ENCODE measurements at regions not wholly inside any gene's neighbourhood (a gene's known extent, or its start where the extent isn't known, plus 50 kb on each side); places are given as distances from the start of the nearest gene placed in this dataset.

DNA sequence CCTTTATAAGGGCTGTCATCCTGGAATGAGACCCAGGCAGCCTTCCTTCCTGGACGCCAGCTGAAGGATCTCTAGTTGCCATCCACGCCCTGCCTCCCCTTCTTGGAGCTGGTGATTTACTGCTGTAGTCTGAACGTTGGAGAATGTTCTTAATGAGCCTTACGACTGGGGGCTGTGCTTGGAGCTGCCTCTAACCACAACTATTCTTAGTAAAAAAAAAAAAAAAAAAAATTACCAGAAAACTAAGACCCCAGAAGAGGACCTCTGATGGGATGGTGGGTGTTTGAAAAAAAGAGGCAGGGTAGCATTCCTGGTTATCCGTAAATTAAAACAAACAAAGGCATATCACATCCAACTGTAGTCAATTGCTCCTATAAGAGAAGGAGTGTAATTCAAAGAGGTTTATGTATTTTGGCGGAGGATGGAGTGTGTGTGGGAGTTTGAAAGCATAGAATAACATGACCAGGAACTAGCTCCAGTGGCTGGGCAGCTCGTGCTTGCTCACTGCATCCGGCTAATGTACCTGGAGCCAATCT, 105.4 kb downstream of the QPCT start (continued):
- TF ChIP-seq, protein P1, sequence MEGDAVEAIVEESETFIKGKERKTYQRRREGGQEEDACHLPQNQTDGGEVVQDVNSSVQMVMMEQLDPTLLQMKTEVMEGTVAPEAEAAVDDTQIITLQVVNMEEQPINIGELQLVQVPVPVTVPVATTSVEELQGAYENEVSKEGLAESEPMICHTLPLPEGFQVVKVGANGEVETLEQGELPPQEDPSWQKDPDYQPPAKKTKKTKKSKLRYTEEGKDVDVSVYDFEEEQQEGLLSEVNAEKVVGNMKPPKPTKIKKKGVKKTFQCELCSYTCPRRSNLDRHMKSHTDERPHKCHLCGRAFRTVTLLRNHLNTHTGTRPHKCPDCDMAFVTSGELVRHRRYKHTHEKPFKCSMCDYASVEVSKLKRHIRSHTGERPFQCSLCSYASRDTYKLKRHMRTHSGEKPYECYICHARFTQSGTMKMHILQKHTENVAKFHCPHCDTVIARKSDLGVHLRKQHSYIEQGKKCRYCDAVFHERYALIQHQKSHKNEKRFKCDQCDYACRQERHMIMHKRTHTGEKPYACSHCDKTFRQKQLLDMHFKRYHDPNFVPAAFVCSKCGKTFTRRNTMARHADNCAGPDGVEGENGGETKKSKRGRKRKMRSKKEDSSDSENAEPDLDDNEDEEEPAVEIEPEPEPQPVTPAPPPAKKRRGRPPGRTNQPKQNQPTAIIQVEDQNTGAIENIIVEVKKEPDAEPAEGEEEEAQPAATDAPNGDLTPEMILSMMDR (IDR thresholded peaks at IDR 0.05) = no peak
- TF ChIP-seq EHF (CRISPR knock-in tag; IDR thresholded peaks at IDR 0.05) (no peak), RARB (CRISPR knock-in tag; IDR thresholded peaks at IDR 0.05) (no peak), ESRRA (IDR thresholded peaks at IDR 0.05; ENCODE audit: borderline replicate concordance, low read length) (no peak), HOXB5 (CRISPR knock-in tag; IDR thresholded peaks at IDR 0.05) (no peak)

DNA sequence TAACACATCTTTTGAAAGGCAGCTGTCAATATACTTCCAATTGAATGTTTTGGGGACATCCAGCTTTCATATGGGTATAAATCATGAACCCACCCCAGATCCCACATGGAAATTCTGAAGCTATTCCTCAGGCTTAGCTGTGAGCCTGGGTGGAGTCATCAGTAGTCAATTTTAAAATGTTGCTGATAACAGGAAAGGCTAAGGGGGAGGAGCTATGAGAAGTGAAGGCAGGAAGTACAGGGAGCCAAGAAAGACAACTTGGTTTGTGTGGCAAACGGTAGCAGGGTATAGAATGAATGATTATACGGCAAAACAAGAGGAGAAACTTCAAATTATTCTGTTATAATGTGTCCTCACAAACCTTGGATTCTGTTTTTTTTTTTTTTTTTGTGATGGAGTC, 108.6 kb downstream of the QPCT start:
- Histone ChIP-seq H3K9me3 (no peaks in the 10 kb centered on the region), H3K4me2 (no peak overlapping the region), H3K27ac (no peak overlapping the region), H3K4me3 (no peak overlapping the region), H3K4me1 (no peaks in the 10 kb centered on the region)
- ChIA-PET CTCF (interaction anchor here (0.6 to 1.7 kb wide), 3 partner anchors 38 to 433 kb away, joined by 3 to 12 read pairs (median 3); no protein-coding TSS in a partner anchor), POLR2A (no interaction called here)
- DNase-seq (ENCODE audit: low read depth in 1 of 2, low spot score in 1 of 2) (no peak), ATAC-seq (no peak), FAIRE-seq (no peak)
- 47% methylated on average over 2 of the region's 2 CpGs for WGBS (ENCODE audit: missing lambda C conversion rate)
- TF ChIP-seq RCOR1 (IDR thresholded peaks at IDR 0.05; ENCODE audit: low read depth, low read length) (no peak), SMC3 (IDR thresholded peaks at IDR 0.05) (no peak), HOXB5 (CRISPR knock-in tag; IDR thresholded peaks at IDR 0.05) (no peak), TP53 (CRISPR knock-in tag; IDR thresholded peaks at IDR 0.05) (no peak), RFX5 (IDR thresholded peaks at IDR 0.05) (no peak), BHLHE40 (IDR thresholded peaks at IDR 0.05; ENCODE audit: low read depth, low read length) (no peak), CBX8 (IDR thresholded peaks at IDR 0.05) (no peak), HDAC2 (IDR thresholded peaks at IDR 0.05) (no peak), CHD2 (IDR thresholded peaks at IDR 0.05; ENCODE audit: low read length, partially characterized antibody) (no peak), CHD4 (IDR thresholded peaks at IDR 0.05; ENCODE audit: borderline replicate concordance) (no peak), HEYL (CRISPR knock-in tag; IDR thresholded peaks at IDR 0.05) (no peak), CBX2 (IDR thresholded peaks at IDR 0.05; ENCODE audit: borderline replicate concordance, low read depth) (no peak), EHMT2 (IDR thresholded peaks at IDR 0.05; ENCODE audit: low read depth) (no peak)
- TF ChIP-seq, protein P2, sequence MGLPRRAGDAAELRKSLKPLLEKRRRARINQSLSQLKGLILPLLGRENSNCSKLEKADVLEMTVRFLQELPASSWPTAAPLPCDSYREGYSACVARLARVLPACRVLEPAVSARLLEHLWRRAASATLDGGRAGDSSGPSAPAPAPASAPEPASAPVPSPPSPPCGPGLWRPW (IDR thresholded peaks at IDR 0.05) = no peak
- TF ChIP-seq, protein P3, sequence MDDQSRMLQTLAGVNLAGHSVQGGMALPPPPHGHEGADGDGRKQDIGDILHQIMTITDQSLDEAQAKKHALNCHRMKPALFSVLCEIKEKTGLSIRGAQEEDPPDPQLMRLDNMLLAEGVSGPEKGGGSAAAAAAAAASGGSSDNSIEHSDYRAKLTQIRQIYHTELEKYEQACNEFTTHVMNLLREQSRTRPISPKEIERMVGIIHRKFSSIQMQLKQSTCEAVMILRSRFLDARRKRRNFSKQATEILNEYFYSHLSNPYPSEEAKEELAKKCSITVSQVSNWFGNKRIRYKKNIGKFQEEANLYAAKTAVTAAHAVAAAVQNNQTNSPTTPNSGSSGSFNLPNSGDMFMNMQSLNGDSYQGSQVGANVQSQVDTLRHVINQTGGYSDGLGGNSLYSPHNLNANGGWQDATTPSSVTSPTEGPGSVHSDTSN (IDR thresholded peaks at IDR 0.05) = no peak
- TF ChIP-seq, protein P1 (IDR thresholded peaks at IDR 0.05) = no peak

Data from A549 (cell line).